ENCODE measurements at regions not wholly inside any gene's neighbourhood (a gene's known extent, or its start where the extent isn't known, plus 50 kb on each side); places are given as distances from the start of the nearest gene placed in this dataset.

DNA sequence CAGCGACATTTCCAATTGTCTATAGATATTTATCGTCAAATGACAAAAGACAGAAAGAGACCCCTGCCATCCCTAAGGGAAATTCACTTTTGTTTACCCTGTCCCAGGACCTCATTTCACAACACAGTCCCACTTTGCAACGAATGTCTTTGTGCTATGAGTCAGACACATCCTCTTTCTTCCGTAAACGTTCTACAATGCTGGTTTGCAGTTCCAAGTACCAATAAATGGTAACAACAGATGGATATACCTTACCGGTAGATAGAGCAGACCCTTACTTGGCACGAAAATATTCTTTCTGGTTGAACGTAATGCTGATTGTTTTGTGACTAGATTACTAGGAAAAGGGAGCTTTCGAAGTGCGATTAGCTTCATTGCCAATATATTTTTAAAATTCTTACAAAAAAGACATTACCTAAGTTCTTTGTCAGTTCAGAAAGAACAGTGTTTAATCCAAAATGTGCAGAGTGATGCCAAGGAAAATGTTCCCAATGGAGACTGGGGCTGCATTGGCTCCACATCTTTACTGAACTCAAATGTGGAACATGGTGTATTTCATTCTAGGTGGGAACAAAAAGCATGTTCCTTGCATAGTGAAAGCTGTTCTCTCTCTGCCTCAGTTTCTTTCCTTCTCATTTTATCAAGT lies 202.5 kb upstream of the SLC27A6 start:
- TF ChIP-seq, protein P1, sequence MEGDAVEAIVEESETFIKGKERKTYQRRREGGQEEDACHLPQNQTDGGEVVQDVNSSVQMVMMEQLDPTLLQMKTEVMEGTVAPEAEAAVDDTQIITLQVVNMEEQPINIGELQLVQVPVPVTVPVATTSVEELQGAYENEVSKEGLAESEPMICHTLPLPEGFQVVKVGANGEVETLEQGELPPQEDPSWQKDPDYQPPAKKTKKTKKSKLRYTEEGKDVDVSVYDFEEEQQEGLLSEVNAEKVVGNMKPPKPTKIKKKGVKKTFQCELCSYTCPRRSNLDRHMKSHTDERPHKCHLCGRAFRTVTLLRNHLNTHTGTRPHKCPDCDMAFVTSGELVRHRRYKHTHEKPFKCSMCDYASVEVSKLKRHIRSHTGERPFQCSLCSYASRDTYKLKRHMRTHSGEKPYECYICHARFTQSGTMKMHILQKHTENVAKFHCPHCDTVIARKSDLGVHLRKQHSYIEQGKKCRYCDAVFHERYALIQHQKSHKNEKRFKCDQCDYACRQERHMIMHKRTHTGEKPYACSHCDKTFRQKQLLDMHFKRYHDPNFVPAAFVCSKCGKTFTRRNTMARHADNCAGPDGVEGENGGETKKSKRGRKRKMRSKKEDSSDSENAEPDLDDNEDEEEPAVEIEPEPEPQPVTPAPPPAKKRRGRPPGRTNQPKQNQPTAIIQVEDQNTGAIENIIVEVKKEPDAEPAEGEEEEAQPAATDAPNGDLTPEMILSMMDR (IDR thresholded peaks at IDR 0.05 in 4 of 5, conservative IDR thresholded peaks at IDR 0.05 in 1 of 5), result no peak
- TF ChIP-seq POLR2A (IDR thresholded peaks at IDR 0.05), result no peak

All from gastrocnemius medialis (tissue), 4 donors.